PC-9 (cell line): ENCODE measurements at regions not wholly inside any gene's neighbourhood (a gene's known extent, or its start where the extent isn't known, plus 50 kb on each side); places are given as distances from the start of the nearest gene placed in this dataset.

Source experiments
- BruUV-seq: library from RNA; stranded (reverse); fragments of 400-500 nt; replicated peaks from 2 replicates; lab custom pipeline; 2021; lab: Mats Ljungman, UMichigan
- CTCF ChIA-PET: fragments of 300-600 bp; sonication (Branson Sonifier 250); formaldehyde crosslinking; loops from one replicate; lab custom pipeline; 2022; ENCODE audit warnings: antibody characterized with exemption; lab: Charles Lee
- POLR2A ChIA-PET: fragments of 300-600 bp; sonication (Branson Sonifier 250); formaldehyde crosslinking; loops from one replicate; lab custom pipeline; 2022; ENCODE audit warnings: antibody characterized with exemption; ENCODE audit not compliant: unreplicated experiment; lab: Charles Lee
- DNase-seq, 2 experiments: peaks; one replicate each; pipeline versions ENCODE4 v3.0.0 to v3.0.0-alpha.2; 2015 to 2022; ENCODE audit warnings: mixed read lengths in 1 of 2
- H2AFZ ChIP-seq: fragments of 200-600 bp; sonication (generic); 2 replicates; pipeline ENCODE4 v1.8.1; 2017; ENCODE audit warnings: antibody characterized with exemption
- H3F3A ChIP-seq: fragments of 200-600 bp; sonication (generic); 2 replicates; pipeline ENCODE4 v1.8.1; 2017; ENCODE audit warnings: antibody characterized with exemption, mild to moderate bottlenecking, low read depth; ENCODE audit not compliant: insufficient read depth
- H3K27ac ChIP-seq: fragments of 200-600 bp; sonication (generic); 2 replicates; pipeline ENCODE4 v1.6.1; 2016; ENCODE audit warnings: mixed run types
- H3K27me3 ChIP-seq: fragments of 200-600 bp; sonication (generic); 2 replicates; pipeline ENCODE4 v1.6.1; 2016; ENCODE audit warnings: low read depth, mixed run types; ENCODE audit not compliant: insufficient read depth
- H3K36me3 ChIP-seq: fragments of 200-600 bp; sonication (generic); 2 replicates; pipeline ENCODE4 v1.6.1; 2016; ENCODE audit warnings: low read depth, mixed run types
- H3K4me1 ChIP-seq: fragments of 200-600 bp; sonication (generic); replicated peaks from 2 replicates; pipeline ENCODE4 v1.6.1; 2016; ENCODE audit warnings: mixed run types; ENCODE audit not compliant: insufficient read depth
- H3K4me2 ChIP-seq: fragments of 200-600 bp; sonication (generic); 2 replicates; pipeline ENCODE4 v1.6.1; 2017; ENCODE audit warnings: mixed run types
- H3K4me3 ChIP-seq: fragments of 200-600 bp; sonication (generic); 2 replicates; pipeline ENCODE4 v1.6.1; 2016; ENCODE audit warnings: mixed run types
- H3K79me2 ChIP-seq: fragments of 200-600 bp; sonication (generic); 2 replicates; pipeline ENCODE4 v1.6.1; 2017; ENCODE audit warnings: low read depth, mixed run types
- H3K9me2 ChIP-seq: fragments of 200-600 bp; sonication (generic); 2 replicates; pipeline ENCODE4 v1.8.1; 2017; ENCODE audit warnings: mild to moderate bottlenecking; ENCODE audit not compliant: insufficient read depth
- H3K9me3 ChIP-seq: fragments of 200-600 bp; sonication (generic); 2 replicates; pipeline ENCODE4 v1.8.1; 2016; ENCODE audit warnings: low read depth; ENCODE audit not compliant: insufficient read depth
- H4K20me1 ChIP-seq: fragments of 200-600 bp; sonication (generic); 2 replicates; pipeline ENCODE4 v1.8.1; 2017; ENCODE audit not compliant: insufficient read depth
- EZH2 ChIP-seq: fragments of 200-600 bp; sonication (generic); IDR thresholded peaks from 2 replicates; pipeline ENCODE4 v1.8.0; 2017; ENCODE audit warnings: antibody characterized with exemption, low read depth
- intact Hi-C: fragments of 100-400 bp; cut with micrococcal nuclease; formaldehyde crosslinking; loops from one replicate; pipeline ENCODE4 v1.10.0; 2022; ENCODE audit not compliant: unreplicated experiment
- TF ChIP-seq, protein P1 (sequence below): fragments of 200-600 bp; sonication (generic); conservative IDR thresholded peaks from 2 replicates; pipeline ENCODE4 v1.6.1; 2017; ENCODE audit warnings: mixed run types, antibody characterized with exemption, mild to moderate bottlenecking, moderate library complexity

GRCh38 chr10:16184906-16185305 lies 251.9 kb upstream of the PTER start:
- ChIA-PET CTCF (no interaction called here), POLR2A (no interaction called here)
- no peak overlapping the region for H3K4me3 ChIP-seq
- H4K20me1 ChIP-seq: no peaks in the 10 kb centered on the region
- H3K4me2 ChIP-seq: no peak overlapping the region
- BruUV-seq: no TSS peak
- H3K4me1 ChIP-seq: no peaks in the 10 kb centered on the region
- H3F3A ChIP-seq: no peaks in the 10 kb centered on the region
- H3K9me2 ChIP-seq: no peaks in the 10 kb centered on the region
- H3K36me3 ChIP-seq: no peaks in the 10 kb centered on the region
- H2AFZ ChIP-seq: no peak overlapping the region
- intact Hi-C loops: no loop called here
- TF ChIP-seq, protein P1, sequence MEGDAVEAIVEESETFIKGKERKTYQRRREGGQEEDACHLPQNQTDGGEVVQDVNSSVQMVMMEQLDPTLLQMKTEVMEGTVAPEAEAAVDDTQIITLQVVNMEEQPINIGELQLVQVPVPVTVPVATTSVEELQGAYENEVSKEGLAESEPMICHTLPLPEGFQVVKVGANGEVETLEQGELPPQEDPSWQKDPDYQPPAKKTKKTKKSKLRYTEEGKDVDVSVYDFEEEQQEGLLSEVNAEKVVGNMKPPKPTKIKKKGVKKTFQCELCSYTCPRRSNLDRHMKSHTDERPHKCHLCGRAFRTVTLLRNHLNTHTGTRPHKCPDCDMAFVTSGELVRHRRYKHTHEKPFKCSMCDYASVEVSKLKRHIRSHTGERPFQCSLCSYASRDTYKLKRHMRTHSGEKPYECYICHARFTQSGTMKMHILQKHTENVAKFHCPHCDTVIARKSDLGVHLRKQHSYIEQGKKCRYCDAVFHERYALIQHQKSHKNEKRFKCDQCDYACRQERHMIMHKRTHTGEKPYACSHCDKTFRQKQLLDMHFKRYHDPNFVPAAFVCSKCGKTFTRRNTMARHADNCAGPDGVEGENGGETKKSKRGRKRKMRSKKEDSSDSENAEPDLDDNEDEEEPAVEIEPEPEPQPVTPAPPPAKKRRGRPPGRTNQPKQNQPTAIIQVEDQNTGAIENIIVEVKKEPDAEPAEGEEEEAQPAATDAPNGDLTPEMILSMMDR: no peak
- TF ChIP-seq EZH2: no peak
- H3K27me3 ChIP-seq: no peaks in the 10 kb centered on the region
- no peaks in the 10 kb centered on the region for H3K9me3 ChIP-seq
- no peaks in the 10 kb centered on the region for H3K79me2 ChIP-seq
- no peak for DNase-seq
- no peak overlapping the region for H3K27ac ChIP-seq

- POLR2A ChIA-PET: no interaction called here
- no peaks in the 10 kb centered on the region for H3F3A ChIP-seq
Observed at GRCh38 chr10:16186564-16186963, 250.2 kb upstream of the PTER start.

GRCh38 chr10:16187161-16187560 lies 249.6 kb upstream of the PTER start:
- no peak overlapping the region for H3K4me2 ChIP-seq
- H3K9me3 ChIP-seq: no peaks in the 10 kb centered on the region
- TF ChIP-seq, protein P1: no peak
- TF ChIP-seq EZH2: no peak
- no TSS peak for BruUV-seq
- H3K27ac ChIP-seq: no peak overlapping the region
- H3K9me2 ChIP-seq: no peaks in the 10 kb centered on the region
- H3K27me3 ChIP-seq: no peaks in the 10 kb centered on the region
- H3K36me3 ChIP-seq: no peaks in the 10 kb centered on the region
- ChIA-PET CTCF (no interaction called here), POLR2A (no interaction called here)
- no peaks in the 10 kb centered on the region for H3K4me1 ChIP-seq
- no peaks in the 10 kb centered on the region for H3K79me2 ChIP-seq
- no peak for DNase-seq
- intact Hi-C loops: no loop called here
- H2AFZ ChIP-seq: no peak overlapping the region
- no peak overlapping the region for H3K4me3 ChIP-seq
- H3F3A ChIP-seq: no peaks in the 10 kb centered on the region
- no peaks in the 10 kb centered on the region for H4K20me1 ChIP-seq

More at GRCh38 chr10:16186564-16186963, 250.2 kb upstream of the PTER start:
- intact Hi-C loops: no loop called here
- BruUV-seq: no TSS peak
- H3K9me2 ChIP-seq: no peaks in the 10 kb centered on the region
- TF ChIP-seq EZH2: no peak
- TF ChIP-seq, protein P1: no peak
- no peak overlapping the region for H3K27ac ChIP-seq
- H3K9me3 ChIP-seq: no peaks in the 10 kb centered on the region
- CTCF ChIA-PET: no interaction called here
- no peak for DNase-seq
- H3K4me3 ChIP-seq: no peak overlapping the region
- no peaks in the 10 kb centered on the region for H3K27me3 ChIP-seq
- no peaks in the 10 kb centered on the region for H3K79me2 ChIP-seq
- H3K4me1 ChIP-seq: no peaks in the 10 kb centered on the region
- H3K36me3 ChIP-seq: no peaks in the 10 kb centered on the region
- no peaks in the 10 kb centered on the region for H4K20me1 ChIP-seq
- H2AFZ ChIP-seq: no peak overlapping the region
- no peak overlapping the region for H3K4me2 ChIP-seq
